ENCODE measurements at regions not wholly inside any gene's neighbourhood (a gene's known extent, or its start where the extent isn't known, plus 50 kb on each side); places are given as distances from the start of the nearest gene placed in this dataset.

DNA sequence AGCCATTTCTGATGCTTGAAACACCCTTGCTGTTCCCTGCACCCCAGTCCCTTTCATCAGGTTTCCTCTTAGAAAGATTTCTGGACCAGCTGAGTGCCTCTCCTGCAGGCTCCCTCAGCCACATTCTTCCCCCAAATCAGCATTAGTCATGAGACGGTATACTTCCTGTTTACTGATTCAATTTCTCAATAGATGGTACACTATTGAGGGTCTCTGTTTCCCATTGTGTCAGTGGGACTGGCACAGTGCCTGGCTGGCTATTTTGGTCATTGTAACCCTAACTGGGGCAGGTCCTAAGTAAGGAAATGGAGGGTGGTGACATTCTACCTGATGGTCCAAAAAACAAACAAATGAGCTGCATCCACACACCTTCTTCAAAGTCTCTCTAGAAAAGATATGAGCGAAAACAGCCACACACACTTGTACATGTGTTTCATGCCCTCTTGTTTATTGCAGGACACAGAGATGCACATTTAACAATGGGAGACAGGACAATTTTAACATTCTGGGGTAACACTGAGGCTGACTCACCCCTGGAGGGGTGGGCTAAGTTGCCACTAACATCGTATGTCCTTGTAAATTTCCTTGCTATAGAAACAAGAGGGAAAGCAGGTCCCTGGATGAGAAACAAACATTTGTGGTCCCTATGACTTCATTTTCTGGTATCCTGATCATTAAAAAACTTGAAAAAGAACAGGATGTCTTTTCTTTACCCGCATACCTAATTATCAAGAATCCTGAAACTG, 77.5 kb downstream of the RRAGC start:
- Histone ChIP-seq H3K4me3 (ENCODE audit: low read depth, low read length) (no peak overlapping the region), H3K36me3 (ENCODE audit: control insufficient read depth, insufficient read depth, low read length) (no peaks in the 10 kb centered on the region), H3K27me3 (ENCODE audit: control insufficient read depth, insufficient read depth, low read length) (peaks cover 10% of the 10 kb centered on the region)
- DNase-seq (ENCODE audit: low read depth), result no peak
- FAIRE-seq, result no peak
- TF ChIP-seq, protein P1, sequence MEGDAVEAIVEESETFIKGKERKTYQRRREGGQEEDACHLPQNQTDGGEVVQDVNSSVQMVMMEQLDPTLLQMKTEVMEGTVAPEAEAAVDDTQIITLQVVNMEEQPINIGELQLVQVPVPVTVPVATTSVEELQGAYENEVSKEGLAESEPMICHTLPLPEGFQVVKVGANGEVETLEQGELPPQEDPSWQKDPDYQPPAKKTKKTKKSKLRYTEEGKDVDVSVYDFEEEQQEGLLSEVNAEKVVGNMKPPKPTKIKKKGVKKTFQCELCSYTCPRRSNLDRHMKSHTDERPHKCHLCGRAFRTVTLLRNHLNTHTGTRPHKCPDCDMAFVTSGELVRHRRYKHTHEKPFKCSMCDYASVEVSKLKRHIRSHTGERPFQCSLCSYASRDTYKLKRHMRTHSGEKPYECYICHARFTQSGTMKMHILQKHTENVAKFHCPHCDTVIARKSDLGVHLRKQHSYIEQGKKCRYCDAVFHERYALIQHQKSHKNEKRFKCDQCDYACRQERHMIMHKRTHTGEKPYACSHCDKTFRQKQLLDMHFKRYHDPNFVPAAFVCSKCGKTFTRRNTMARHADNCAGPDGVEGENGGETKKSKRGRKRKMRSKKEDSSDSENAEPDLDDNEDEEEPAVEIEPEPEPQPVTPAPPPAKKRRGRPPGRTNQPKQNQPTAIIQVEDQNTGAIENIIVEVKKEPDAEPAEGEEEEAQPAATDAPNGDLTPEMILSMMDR (IDR thresholded peaks at IDR 0.05; ENCODE audit: insufficient read depth, low read length, severe bottlenecking), result no peak

DNA sequence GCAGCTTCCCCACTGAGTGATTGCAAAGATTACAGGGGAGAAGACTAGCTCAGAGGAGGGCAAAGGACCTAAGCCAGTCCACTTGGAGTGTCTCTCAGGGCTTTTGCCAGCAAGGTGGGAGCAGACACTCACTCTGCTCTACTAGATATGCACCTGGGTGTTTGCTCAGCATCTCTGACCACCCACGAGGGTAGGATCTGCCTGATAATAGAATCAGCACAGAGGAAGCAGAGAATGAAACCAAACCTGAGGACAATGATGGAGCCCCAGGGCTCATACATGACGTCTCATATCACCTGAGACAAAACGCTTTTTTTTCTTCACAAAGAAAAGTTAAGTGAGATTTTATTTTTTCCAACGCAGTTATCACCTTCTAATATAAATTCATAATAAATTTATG, 79.4 kb downstream of the RRAGC start:
- H3K27me3 ChIP-seq (ENCODE audit: control insufficient read depth, insufficient read depth, low read length), result peaks cover 10% of the 10 kb centered on the region
- FAIRE-seq (no peak), DNase-seq (ENCODE audit: low read depth) (no peak)
- no peaks in the 10 kb centered on the region for H3K36me3 ChIP-seq (ENCODE audit: control insufficient read depth, insufficient read depth, low read length)
- TF ChIP-seq, protein P1 (IDR thresholded peaks at IDR 0.05; ENCODE audit: insufficient read depth, low read length, severe bottlenecking), result no peak
- H3K4me3 ChIP-seq (ENCODE audit: low read depth, low read length), result no peak overlapping the region

DNA sequence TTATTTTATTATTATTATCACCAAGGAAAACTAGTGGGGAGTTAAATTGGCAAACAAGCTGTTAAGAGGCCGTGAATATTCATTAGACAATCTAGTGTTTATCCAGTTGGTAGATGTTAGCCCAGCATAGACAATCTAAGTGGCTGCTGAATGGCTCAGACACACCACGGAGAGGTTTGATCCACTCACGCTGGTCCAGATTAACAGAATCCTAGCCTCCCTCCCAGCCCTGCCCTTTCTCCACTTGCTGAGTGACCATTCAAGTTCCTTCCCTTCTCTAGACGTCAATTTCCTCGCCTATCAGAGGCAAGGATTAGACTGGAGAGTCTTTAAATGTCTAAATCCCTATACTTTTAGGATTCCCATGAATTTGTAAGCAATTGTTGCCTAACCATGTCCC, 80.1 kb downstream of the RRAGC start:
- DNase-seq (ENCODE audit: low read depth), result no peak
- no peaks in the 10 kb centered on the region for H3K36me3 ChIP-seq (ENCODE audit: control insufficient read depth, insufficient read depth, low read length)
- FAIRE-seq, result no peak
- TF ChIP-seq, protein P1 (IDR thresholded peaks at IDR 0.05; ENCODE audit: insufficient read depth, low read length, severe bottlenecking), result no peak
- H3K4me3 ChIP-seq (ENCODE audit: low read depth, low read length), result no peak overlapping the region
- H3K27me3 ChIP-seq (ENCODE audit: control insufficient read depth, insufficient read depth, low read length), result peaks cover 10% of the 10 kb centered on the region

DNA sequence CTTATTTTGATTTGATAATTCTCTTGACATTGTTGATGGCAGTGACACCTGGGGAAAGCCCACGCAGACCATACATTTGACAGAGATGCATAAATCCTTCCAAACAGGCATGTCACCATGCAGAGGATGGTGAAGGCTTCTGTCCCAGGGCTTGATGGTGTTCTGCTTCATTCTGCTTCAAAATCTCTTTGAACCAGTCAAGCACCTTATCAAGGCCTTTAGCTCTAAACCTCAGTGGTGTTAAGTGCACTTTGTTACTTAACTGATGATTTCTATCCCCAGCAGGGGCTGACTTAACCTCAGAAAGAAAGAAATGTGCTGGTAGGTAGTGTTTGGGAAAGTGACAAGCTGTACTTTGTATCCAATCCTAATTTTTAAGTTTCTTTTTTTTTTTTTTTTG, 81.1 kb downstream of the RRAGC start:
- Histone ChIP-seq H3K4me3 (ENCODE audit: low read depth, low read length) (no peak overlapping the region), H3K36me3 (ENCODE audit: control insufficient read depth, insufficient read depth, low read length) (no peaks in the 10 kb centered on the region), H3K27me3 (ENCODE audit: control insufficient read depth, insufficient read depth, low read length) (peaks cover 4% of the 10 kb centered on the region)
- no peak for DNase-seq (ENCODE audit: low read depth)
- TF ChIP-seq, protein P1 (IDR thresholded peaks at IDR 0.05; ENCODE audit: insufficient read depth, low read length, severe bottlenecking), result no peak
- peak; percentile 36 for FAIRE-seq

DNA sequence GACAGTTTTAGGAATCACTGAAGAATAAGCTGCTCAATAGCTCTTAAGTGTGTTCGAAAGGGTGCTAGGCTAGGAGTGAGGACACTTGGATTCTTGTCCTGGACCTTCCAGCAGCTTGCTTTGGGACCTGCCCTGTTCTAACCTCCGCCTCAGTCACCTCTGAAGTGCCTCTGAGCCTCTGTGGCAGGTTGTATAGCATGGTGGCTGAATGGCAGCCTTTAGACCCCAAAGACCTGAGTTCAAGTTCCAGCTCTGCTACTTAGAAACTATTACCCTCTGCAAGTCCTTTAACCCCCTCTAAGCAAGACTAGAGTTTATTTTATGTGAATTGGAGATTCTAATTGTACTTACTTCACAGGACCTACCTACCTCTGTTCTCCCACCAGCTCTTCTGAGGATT, 81.5 kb downstream of the RRAGC start:
- no peak overlapping the region for H3K4me3 ChIP-seq (ENCODE audit: low read depth, low read length)
- peaks cover 4% of the 10 kb centered on the region for H3K27me3 ChIP-seq (ENCODE audit: control insufficient read depth, insufficient read depth, low read length)
- no peaks in the 10 kb centered on the region for H3K36me3 ChIP-seq (ENCODE audit: control insufficient read depth, insufficient read depth, low read length)
- TF ChIP-seq, protein P1 (IDR thresholded peaks at IDR 0.05; ENCODE audit: insufficient read depth, low read length, severe bottlenecking), result no peak
- no peak for DNase-seq (ENCODE audit: low read depth)
- FAIRE-seq, result no peak

DNA sequence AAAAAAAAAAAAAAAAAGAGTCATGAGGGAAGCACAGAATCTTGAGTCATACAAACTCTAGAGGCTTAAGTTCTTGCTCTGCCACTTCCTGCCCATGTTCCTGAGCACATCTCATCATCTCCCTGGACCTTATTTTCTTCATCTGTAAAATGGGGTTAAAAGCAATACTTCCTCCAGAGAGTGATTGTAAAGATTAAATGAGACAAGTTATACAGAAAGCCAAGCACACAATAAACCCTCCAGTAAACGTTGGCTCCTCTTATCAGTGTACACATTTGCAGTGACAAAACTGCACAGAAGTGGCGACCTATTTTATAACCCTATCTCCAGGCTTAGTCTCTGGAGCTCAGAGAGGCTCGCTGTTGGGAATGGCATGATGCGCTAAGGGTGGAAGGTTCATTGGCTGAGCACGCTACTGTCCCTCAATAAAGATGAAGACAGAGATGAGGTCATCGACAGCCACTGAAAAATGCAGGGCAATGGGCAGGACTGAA, 82.1 kb downstream of the RRAGC start:
- no peak for FAIRE-seq
- H3K36me3 ChIP-seq (ENCODE audit: control insufficient read depth, insufficient read depth, low read length), result no peaks in the 10 kb centered on the region
- no peak overlapping the region for H3K4me3 ChIP-seq (ENCODE audit: low read depth, low read length)
- DNase-seq (ENCODE audit: low read depth), result no peak
- peaks cover 4% of the 10 kb centered on the region for H3K27me3 ChIP-seq (ENCODE audit: control insufficient read depth, insufficient read depth, low read length)
- TF ChIP-seq, protein P1 (IDR thresholded peaks at IDR 0.05; ENCODE audit: insufficient read depth, low read length, severe bottlenecking), result no peak
